Activated CD8-positive, alpha-beta memory T cell treated with anti-CD3 and anti-CD28 coated beads, Interleukin-2, amount 50 U/mL, for 4 hours (primary cell): ENCODE measurements at regions not wholly inside any gene's neighbourhood (a gene's known extent, or its start where the extent isn't known, plus 50 kb on each side); places are given as distances from the start of the nearest gene placed in this dataset.
"Not testable (repeated sequence)": the region's sequence is repeated elsewhere in the genome, so short reads cannot be mapped to it uniquely, and the experiment has no call there.

Experiments used
- DNase-seq: peaks from one replicate; pipeline ENCODE4 v3.0.0-alpha.2; 2020

DNA sequence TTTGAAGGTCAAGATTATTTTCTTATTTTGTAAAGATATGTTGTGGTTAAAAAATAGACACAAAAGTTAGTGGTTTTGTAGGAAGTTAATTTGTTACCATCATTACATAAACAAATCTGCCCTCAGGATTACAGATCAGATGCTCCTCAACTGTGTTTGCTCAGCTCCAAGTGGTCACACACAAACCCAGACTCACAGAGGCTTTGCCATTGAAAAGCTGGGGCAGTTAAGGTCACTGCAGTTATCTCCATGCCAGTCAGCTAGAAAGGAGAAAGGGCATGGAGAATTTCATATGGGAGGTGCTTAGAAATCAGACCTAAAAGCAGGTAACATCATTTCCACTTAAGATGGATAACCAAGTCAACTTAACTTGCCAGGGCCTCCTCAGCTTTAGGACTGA lies 825.7 kb upstream of the GBE1 start:
- no peak for DNase-seq

DNA sequence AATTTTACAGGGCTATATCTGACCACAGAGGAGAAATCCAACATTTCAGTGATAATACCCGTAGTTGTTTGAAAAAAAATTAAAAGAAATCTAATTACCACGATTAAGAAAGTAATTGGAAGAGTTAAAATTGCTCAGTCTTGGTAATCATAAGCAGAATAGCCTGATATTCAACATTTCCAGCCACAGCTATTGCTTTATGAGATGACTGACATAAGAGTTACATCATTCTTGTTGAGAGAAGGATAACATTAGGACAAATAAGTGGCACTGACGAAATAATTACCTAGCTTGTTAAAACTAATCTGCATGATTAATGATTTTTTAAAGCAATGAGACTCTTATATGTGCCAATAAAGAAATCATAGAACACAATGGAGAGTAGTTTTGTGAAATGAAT lies 825.0 kb upstream of the GBE1 start:
- DNase-seq: no peak

DNA sequence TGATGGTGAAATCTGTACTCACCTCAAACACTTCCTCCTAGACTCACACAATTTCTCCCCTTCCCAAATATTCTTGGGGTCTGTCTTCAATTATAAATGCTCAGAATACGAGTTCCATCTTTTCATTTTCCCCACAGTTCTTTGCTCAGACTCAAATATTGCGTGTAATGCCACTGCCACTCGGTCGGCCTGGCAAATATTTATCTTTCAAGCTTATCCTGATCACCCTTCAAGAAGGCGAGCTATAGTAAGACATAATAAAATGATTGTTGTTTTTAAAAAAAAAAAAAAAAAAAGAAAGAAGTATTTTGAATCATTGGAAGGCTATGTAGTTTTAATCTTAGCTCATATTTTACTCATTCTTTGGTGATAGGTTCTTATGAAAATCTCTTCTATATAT lies 824.6 kb upstream of the GBE1 start:
- not testable (repeated sequence) for DNase-seq

DNA sequence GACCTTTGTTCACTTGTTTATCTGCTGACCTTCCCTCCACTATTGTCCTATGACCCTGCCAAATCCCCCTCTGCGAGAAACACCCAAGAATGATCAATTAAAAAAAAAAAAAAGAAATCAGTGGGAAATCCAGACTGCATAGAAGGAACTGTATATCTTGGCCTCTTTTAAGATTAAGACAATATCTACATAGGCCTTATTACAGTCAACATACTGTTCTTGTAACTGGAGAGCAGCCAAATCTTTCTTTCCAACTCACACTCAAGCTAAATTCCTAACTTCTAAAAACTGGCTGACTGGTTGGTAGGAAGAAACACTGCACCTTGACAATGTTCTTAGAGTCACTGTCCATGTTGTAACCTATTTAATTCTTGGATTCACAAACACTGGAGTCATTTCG lies 824.1 kb upstream of the GBE1 start:
- DNase-seq: not testable (repeated sequence)

DNA sequence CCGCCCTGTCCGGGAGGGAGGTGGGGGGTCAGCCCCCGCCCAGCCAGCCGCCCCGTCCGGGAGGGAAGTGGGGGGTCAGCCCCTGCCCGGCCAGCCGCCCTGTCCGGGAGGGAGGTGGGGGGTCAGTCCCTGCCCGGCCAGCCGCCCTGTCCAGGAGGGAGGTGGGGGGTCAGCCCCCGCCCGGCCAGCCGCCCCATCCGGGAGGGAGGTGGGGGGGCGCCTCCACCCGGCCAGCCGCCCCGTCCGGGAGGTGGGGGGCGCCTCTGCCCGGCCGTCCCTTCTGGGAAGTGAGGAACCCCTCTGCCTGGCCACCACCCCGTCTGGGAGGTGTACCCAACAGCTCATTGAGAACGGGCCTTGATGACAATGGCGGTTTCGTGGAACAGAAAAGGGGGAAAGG lies 823.4 kb upstream of the GBE1 start:
- not testable (repeated sequence) for DNase-seq

DNA sequence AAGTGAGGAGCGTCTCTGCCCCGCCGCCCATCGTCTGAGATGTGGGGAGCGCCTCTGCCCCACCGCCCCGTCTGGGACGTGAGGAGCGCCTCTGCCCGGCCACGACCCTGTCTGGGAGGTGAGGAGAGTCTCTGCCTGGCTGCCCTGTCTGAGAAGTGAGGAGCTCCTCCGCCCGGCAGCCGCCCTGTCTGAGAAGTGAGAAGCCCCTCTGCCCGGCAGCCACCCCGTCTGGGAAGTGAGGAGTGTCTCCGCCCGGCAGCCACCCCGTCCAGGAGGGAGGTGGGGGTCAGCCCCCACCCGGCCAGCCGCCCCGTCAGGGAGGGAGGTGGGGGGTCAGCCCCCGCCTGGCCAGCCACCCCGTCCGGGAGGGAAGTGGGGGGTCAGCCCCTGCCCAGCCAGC lies 823.0 kb upstream of the GBE1 start:
- not testable (repeated sequence) for DNase-seq

DNA sequence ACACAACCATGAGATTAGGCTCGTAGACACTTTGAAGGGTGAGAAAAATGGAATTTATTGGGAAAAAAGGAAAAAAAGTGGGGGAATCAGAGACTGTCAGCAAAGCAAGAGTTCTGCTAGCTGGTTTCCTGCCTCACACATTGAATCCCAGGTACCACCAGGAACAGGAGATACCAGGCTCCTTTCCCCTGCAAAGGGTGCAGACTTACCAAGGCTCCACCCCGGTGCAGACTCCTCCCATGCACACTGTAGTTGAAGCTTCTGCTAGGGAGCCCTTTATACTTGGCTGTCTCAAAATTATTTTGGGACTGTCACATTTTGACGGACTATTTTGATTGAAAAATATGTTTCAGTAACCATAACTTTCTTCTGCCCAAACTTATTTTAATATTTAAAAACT lies 819.9 kb upstream of the GBE1 start:
- DNase-seq: no peak

DNA sequence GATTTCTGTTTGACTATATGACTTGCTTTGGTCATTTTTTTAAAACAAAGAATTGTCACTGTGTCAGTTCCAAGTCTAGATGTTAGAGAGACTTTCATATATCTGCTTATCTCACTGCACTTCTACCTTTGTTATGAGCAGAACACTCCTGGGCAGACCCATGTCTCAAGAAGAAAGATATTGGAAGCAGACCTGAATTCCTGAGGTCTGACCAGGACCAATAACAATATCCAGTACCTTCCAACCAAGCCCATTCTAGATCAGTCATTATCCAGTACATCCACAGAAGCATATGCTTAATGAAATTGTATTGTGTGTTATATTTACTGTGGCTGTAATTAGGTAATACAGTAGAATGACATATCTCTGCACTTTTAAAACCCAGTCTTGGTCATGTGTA lies 811.3 kb upstream of the GBE1 start:
- no peak for DNase-seq

DNA sequence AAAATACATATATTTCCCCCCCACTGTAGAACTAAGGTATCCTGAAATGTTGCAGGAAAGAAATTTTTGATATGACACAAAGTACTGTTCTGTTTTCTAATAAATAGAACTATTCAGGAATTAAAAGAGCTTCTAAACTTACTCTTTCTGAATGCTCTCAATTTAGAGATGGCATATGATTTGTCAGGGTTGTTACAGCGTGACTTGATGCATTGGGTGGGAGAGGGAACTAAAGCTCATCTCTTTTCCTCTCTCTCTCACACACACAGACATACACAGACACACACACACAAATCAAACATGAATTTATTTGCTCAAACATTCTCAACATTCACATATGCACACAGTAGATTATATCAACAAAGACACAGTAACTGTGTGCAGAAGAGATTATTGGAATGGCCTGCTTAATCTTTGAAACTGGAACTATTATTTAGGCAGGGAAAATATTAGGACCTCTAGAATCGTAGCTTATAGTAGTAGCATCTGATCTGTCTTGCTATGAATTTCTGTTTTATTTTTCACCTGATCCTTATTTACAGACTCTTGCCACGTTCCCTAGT lies 807.4 kb upstream of the GBE1 start:
- DNase-seq: no peak

DNA sequence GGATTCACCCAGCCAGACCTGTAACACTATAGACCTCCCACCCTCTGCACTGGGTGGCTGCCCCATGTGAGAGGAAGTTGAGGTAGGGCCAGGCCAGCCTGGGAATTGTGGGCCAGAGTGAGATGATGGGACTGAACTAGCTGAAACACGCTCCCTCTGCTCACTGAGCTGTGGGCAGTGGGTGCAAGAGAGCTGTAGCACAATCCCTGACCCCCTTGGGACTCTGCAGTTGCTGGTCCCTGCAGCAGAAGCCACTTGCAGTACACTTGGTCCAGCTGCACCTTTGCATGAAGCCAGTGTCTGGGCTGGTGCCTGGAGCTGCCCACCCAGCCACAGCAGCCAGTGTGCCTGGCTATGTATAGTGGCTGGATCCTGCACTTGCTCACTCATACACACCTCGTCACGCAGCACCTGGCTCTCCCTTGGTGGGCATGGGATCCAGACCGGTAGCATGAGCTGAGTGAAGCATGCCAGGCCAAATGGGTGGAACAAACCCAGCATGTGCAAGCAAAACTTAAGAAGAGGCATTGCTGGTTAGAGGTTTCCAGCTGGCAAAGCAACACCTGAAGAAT lies 805.7 kb upstream of the GBE1 start:
- DNase-seq: no peak

DNA sequence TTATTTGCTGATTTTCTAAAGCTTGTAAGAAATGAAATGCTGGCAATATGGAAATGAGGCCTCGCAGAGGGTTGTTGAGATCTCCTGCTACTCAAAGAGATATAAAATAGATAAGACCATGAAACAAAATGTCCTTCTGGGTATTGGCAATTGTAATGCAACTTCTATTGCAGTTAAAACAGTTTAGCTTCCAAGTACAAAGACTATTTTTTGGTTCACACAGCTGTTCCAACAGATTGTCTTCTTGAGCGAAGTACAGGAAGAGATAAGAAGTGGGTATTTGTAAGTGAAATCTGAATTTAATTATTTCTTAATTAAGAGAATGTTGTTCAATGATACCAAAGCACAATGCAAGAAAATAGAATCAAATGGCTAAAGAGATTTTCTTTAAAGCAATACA lies 801.5 kb upstream of the GBE1 start:
- no peak for DNase-seq

DNA sequence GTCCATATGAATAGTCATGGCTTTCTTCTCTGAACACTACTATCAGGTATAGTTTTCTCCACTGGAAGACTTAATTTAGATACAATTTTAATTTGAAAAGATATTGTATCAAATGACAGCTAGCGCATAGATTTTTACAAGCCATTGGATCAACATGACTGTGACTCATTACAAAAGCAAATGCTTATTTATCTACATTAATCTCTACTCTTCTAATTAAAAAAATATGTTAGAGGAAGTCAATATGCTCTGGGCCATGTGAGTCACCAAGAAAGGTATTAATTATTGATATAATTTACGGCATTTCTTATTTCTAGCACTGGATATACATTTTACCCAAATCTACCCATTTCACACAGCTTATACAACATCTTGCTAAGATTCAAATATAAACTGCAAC lies 800.3 kb upstream of the GBE1 start:
- no peak for DNase-seq

DNA sequence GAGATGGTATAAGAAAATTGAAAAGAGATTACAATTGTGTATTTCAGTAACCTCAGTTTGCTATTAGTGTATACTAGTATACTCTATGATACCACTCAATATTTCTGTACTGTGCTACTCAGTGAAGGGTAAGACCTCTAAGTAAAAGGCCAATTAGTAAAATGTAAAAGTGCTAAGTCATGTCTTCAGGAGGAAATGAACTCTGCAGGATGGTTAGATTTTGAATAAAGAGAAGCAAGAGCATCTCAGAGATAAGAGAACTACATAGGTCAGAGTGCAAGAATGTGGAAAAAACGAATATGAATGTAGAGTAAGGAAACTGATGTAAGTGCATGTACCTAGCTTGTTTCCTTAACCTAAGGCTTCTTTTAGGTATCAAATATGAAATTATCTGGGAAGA lies 796.6 kb upstream of the GBE1 start:
- DNase-seq: no peak

DNA sequence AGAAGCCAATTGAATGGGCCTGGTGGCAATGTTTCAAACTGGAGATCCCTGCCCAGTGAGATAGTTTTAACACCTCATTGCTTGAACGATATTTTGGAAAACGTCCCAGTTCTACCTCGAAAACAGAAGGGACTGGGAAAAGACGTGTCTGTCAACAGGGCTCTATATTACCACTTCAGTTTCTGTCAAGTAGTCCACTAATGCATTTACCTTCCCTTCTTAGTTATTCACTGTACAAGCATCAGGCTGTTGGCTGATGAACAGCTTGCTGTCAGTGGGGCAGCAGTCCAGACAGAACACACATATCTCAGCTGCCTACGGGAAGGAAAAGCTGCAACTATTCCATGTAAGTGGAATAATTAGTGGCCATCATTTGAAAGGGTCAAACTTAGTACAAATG lies 794.7 kb upstream of the GBE1 start:
- DNase-seq: no peak

DNA sequence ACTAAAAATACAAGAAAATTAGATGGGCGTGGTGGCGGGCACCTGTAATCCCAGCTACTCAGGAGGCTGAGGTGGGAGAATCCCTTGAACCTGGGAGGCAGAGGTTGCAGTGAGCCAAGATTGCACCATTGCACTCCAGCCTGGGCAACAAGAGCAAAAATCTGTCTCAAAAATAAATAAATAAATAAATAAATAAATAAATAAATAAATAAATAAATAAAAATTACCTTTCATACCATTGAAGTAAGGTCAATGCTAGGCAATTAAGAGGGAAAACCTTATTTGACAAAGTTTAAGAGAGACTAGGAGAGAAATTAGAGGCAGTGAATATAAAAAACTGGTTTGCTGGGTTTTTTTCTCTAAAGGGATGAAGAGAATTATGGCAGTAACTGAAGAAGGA lies 781.1 kb upstream of the GBE1 start:
- not testable (repeated sequence) for DNase-seq

DNA sequence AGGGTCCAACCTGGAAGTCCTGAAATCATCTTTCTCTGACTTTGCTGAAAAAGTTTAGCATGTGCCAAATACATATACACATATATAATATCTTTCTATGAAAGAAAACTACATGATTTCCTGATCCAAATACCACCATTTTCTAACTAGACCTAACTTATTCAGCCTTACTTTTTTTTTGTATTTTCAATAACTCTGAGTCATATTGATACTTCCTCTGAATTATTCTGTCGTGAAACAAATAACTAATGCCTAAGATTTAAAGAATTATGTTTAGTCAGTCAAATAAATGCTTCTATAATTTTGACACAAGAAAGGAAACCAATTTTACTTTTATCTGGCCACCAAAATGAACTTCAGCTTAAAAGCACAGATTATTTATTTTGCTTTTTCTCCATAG lies 760.2 kb upstream of the GBE1 start:
- DNase-seq: no peak

DNA sequence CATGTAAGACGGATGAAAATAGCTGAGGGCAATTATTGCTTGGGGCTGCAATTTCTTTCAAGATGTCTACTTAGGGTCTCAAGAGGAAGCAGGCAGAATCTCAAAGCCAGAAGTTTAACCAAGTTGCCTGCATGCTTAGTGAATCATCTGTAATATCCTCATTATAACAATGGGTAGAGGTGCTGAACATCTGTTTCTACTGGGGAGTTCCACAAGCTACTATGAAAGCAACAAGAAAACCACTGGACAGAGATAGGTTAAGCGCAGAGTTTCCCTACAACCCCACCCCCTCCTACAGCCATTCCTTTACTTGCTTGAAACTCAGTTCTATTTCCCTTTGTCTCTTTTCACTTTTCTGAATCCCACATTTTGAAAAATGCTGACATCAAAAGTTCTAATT lies 759.4 kb upstream of the GBE1 start:
- DNase-seq: no peak

DNA sequence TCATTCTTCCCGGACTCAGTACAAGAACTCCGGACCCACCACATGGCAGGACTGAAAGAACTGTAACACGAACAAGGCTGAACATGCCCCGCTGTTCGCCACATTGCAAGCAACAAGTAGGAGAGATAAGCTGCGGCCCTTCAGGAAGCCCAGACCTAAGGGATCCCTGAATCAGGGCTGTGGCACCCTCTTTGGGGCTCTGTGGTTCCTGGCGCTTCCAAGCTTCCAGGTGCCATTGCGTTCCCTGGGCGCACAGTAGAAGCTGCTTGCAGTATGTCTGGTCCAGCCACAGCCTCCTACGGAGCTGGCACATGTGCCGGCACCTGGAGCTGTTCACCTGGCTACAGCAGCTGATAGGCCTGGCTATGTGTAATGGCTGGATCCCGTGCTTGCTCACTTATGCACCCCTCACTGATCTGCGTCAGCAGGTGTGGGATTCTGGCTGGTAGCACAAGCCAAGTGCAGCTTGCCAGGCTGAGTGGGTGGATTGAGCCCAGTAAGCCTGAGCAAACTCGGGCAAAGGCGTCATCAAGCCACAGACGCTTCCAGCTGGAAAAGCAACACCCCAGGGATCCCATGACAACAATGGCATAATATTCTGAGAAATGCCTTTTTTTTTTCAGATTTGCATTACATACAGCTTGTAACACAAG lies 748.6 kb upstream of the GBE1 start:
- no peak for DNase-seq

DNA sequence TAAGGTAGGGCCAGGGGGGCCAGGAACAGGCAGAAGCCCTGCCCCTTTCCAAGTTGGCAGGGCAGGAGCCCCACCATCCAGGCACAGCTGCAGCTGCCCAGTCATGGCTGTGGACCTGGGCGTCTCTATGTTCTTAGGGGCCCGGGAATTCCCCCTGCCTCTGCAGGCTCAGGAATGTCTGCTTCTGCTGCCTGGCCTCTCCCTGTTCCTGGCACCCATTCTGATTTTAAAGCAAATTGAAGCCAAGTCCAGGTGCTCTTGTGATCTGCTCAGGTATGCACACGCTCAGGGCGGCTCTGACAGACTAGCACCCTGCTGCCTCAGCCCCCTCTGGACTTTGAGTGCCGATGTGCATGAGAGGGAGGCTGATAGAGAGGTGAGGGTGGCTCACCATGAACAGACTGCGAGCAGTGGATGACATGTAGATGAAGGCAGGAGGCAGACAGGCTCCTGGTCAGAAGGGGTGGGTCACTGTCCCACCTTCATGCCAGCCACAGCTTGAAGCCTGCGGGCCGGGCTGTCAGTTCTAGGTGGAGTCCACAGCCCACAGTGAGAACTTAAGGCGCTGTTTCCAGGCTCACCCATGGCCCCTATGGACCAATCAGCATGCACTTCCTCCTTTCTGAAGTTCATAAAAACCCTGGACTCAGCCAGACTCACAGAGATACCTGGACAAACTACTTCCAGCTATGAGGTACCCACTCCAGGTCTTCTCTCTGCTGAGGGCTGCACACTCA lies 747.8 kb upstream of the GBE1 start:
- no peak for DNase-seq

DNA sequence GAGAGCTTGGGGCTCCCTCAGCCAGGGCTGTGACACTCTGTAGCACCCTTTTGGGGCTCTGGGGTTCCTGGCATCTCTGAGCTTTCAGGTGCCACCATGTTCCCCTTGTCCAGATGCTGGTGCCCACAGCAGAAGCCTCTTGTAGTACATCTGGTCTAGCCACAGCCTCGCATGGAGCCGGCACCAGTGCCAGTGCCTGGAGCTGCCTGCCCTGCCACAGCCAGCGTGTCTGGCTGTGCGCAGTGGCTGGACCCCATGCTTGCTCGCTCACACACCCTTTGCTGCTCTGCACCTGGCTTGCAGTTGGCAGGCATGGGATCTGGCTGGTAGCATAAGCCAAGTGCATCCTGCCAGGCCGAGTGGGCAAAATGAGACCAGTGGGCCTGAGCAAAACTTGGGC lies 744.8 kb upstream of the GBE1 start:
- no peak for DNase-seq

DNA sequence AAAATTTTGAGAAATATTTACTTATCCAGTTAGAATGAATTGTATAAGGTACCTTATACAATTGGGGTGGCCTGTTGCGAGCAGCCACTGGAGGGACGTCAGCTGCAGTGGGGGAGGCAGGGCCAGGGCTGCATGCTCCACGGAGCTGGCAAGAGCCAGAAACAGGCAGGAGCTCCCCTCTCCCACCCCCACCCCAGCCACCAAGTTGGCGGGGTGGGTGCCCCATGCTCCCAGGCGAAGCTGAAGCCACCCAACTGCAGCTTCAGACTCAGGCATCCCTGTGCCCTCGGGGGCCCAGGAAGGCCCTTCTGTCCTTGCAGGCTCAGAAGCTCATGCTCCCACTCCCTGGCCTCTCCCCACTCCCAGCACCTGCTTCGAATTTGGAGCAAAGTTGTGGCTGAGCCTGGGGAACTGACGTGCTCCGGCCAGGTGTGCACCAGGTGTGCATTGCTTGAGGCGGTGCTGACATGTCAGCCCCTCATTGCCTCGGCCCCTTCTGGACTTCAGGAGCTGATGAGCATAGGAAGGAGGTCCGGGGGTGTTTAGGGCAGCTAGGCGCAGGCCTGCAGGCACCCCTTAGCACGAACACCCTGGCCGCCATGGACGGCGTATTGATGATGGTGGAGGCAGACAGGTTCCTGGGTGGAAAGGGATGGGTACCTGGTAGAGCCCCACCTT lies 743.8 kb upstream of the GBE1 start:
- no peak for DNase-seq

DNA sequence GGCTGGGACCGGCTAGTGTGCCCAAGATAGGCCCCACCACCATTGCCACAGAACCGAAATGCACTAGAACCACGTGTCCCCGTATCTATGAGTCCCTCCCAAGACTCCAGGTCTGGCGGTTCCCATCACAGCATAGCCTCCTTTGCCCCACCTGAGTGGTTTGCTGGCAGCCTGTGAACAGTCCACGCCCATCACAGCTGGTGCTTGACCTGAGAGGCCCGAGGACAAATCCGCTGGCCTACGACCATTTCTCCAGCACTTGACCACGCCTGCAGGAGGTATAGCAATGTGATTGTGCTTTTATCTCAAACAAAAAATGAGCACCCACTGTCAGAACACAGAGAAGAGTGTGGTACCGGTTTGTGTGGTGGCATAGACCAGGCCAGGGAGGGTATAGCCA lies 736.7 kb upstream of the GBE1 start:
- DNase-seq: no peak

DNA sequence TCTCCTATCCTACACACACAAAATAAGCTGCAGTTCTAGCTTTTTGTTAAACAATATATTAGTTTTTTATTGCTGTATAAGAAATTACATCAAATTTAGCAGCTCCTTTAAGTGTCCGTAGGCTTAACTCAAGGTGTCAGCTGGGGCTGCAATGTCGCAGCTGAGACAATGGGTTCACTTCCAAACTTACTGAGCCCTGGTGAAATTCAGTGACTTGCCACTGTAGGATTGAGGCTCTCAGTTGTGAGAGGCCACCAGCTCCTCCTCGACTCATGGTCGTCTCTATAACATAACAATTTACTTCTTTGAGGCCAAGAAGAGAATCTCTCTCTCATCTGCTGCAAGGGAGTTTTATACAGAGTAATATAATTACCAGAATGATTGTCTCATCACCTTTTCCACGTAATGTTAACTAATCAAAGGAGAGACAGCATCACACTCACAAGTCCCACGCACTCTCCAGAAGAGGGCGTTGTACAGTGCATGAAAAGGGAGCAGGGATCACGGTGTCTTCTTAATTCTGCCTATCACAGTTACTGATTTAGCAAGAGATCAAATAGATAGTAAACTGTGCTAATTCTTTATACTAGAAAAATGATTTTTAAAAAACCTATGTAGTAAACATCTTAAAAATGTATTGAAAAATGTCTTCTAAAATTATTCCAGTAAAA lies 735.6 kb upstream of the GBE1 start:
- no peak for DNase-seq
